A673 (cell line): ENCODE measurements at regions not wholly inside any gene's neighbourhood (a gene's known extent, or its start where the extent isn't known, plus 50 kb on each side); places are given as distances from the start of the nearest gene placed in this dataset.

Source experiments
- BruUV-seq: library from RNA; stranded (reverse); fragments of 400-500 nt; replicated peaks from 2 replicates; lab custom pipeline; 2021; lab: Mats Ljungman, UMichigan
- CTCF ChIA-PET: fragments of 300-600 bp; sonication (Branson Sonifier 250); formaldehyde crosslinking; loops from one replicate; lab custom pipeline; 2022; ENCODE audit warnings: antibody characterized with exemption; lab: Charles Lee
- POLR2A ChIA-PET: fragments of 300-600 bp; sonication (Branson Sonifier 250); formaldehyde crosslinking; loops from one replicate; lab custom pipeline; 2022; ENCODE audit warnings: antibody characterized with exemption; ENCODE audit not compliant: low non-redundant PET; lab: Charles Lee
- DNase-seq: peaks from one replicate; pipeline ENCODE4 v3.0.0-alpha.2; 2015; ENCODE audit warnings: low spot score
- H3K27ac ChIP-seq: fragments of 200-600 bp; sonication (generic); 2 replicates; pipeline ENCODE4 v1.5.1; 2016; ENCODE audit warnings: mixed run types, low read depth, mild to moderate bottlenecking, mixed read lengths, antibody characterized with exemption, low read length; ENCODE audit not compliant: poor library complexity, severe bottlenecking
- H3K27me3 ChIP-seq: fragments of 200-600 bp; sonication (generic); replicated peaks from 2 replicates; pipeline ENCODE4 v1.6.1; 2017; ENCODE audit warnings: mixed run types, low read depth, mild to moderate bottlenecking, mixed read lengths, antibody characterized with exemption, low read length; ENCODE audit not compliant: insufficient read depth, poor library complexity
- H3K36me3 ChIP-seq: fragments of 200-600 bp; sonication (generic); 2 replicates; pipeline ENCODE4 v1.6.1; 2016; ENCODE audit warnings: mixed run types, mild to moderate bottlenecking, mixed read lengths, antibody characterized with exemption, low read length; ENCODE audit not compliant: insufficient read depth, poor library complexity, severe bottlenecking
- H3K4me1 ChIP-seq: fragments of 200-600 bp; sonication (generic); 2 replicates; pipeline ENCODE4 v1.6.1; 2017; ENCODE audit warnings: mixed run types, mild to moderate bottlenecking, mixed read lengths, antibody characterized with exemption, low read length; ENCODE audit not compliant: insufficient read depth, poor library complexity, severe bottlenecking
- H3K4me3 ChIP-seq: fragments of 200-600 bp; sonication (generic); 2 replicates; pipeline ENCODE4 v1.5.1; 2016; ENCODE audit warnings: low read depth, mixed run types, mild to moderate bottlenecking, mixed read lengths, low read length; ENCODE audit not compliant: poor library complexity, severe bottlenecking
- H3K9me3 ChIP-seq: fragments of 200-600 bp; sonication (generic); 2 replicates; pipeline ENCODE4 v1.6.1; 2016; ENCODE audit warnings: mixed run types, low read depth, mild to moderate bottlenecking, mixed read lengths, antibody characterized with exemption, low read length; ENCODE audit not compliant: poor library complexity, severe bottlenecking
- EZH2 ChIP-seq: fragments of 200-600 bp; sonication (generic); IDR thresholded peaks from 2 replicates; pipeline ENCODE4 v1.6.1; 2017; ENCODE audit warnings: borderline replicate concordance, low read depth, mild to moderate bottlenecking, mixed read lengths, antibody characterized with exemption, low read length; ENCODE audit not compliant: poor library complexity, severe bottlenecking
- intact Hi-C: fragments of 100-400 bp; cut with micrococcal nuclease; formaldehyde crosslinking; loops from one replicate; pipeline ENCODE4 v1.10.0; 2022; ENCODE audit not compliant: unreplicated experiment
- TF ChIP-seq, protein P1 (sequence below): fragments of 300-800, 200-600 bp; sonication (generic); conservative IDR thresholded peaks from 2 replicates; pipeline ENCODE4 v1.5.1; 2017; ENCODE audit warnings: low read depth, mild to moderate bottlenecking, antibody characterized with exemption, low read length, moderate library complexity, mixed read lengths

GRCh38 chr1:68653882-68654281 lies 157.0 kb upstream of the DEPDC1 start:
- no peak for TF ChIP-seq EZH2
- TF ChIP-seq, protein P1, sequence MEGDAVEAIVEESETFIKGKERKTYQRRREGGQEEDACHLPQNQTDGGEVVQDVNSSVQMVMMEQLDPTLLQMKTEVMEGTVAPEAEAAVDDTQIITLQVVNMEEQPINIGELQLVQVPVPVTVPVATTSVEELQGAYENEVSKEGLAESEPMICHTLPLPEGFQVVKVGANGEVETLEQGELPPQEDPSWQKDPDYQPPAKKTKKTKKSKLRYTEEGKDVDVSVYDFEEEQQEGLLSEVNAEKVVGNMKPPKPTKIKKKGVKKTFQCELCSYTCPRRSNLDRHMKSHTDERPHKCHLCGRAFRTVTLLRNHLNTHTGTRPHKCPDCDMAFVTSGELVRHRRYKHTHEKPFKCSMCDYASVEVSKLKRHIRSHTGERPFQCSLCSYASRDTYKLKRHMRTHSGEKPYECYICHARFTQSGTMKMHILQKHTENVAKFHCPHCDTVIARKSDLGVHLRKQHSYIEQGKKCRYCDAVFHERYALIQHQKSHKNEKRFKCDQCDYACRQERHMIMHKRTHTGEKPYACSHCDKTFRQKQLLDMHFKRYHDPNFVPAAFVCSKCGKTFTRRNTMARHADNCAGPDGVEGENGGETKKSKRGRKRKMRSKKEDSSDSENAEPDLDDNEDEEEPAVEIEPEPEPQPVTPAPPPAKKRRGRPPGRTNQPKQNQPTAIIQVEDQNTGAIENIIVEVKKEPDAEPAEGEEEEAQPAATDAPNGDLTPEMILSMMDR = no peak
- Histone ChIP-seq H3K4me3 (no peak overlapping the region), H3K36me3 (no peaks in the 10 kb centered on the region), H3K9me3 (no peaks in the 10 kb centered on the region), H3K4me1 (no peaks in the 10 kb centered on the region), H3K27me3 (no peaks in the 10 kb centered on the region), H3K27ac (no peak overlapping the region)
- BruUV-seq = no TSS peak
- intact Hi-C loops = no loop called here
- ChIA-PET POLR2A (no interaction called here), CTCF (no interaction called here)
- DNase-seq = no peak

- Histone ChIP-seq H3K4me3 (no peak overlapping the region), H3K36me3 (no peaks in the 10 kb centered on the region), H3K4me1 (no peaks in the 10 kb centered on the region), H3K27me3 (no peaks in the 10 kb centered on the region), H3K9me3 (no peaks in the 10 kb centered on the region), H3K27ac (no peak overlapping the region)
- DNase-seq = no peak
- TF ChIP-seq, protein P1 = no peak
- TF ChIP-seq EZH2 = no peak
- intact Hi-C loops = no loop called here
- POLR2A ChIA-PET = no interaction called here
- BruUV-seq = no TSS peak
- CTCF ChIA-PET = no interaction called here
These were observed 176.9 kb upstream of the DEPDC1 start for GRCh38 chr1:68673771-68674170.

DNA sequence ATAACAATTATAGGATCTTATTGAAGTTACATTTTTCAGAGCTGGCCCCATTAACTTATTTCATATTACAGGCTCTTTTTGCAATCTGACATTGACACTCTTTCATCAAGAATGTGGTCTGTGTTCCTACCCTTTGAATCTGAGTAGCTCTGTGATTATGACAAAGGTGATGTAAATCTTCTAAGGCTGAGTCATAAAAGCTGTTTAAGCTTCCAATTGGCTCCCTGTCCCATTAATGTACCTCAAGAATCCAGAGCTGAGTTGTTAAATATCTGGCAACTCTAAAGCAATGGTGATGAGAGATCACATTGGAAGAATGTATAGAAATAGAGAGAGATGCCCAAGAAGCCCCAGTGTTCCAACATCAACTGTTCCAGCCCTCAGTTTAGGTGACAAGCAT lies 178.5 kb upstream of the DEPDC1 start:
- CTCF ChIA-PET = no interaction called here
- H3K36me3 ChIP-seq = no peaks in the 10 kb centered on the region
- no peak for DNase-seq
- no TSS peak for BruUV-seq
- no peak overlapping the region for H3K4me3 ChIP-seq
- H3K9me3 ChIP-seq = no peaks in the 10 kb centered on the region
- intact Hi-C loops = no loop called here
- no peak overlapping the region for H3K27ac ChIP-seq
- TF ChIP-seq, protein P1 = no peak
- no peak for TF ChIP-seq EZH2
- POLR2A ChIA-PET = no interaction called here
- no peaks in the 10 kb centered on the region for H3K27me3 ChIP-seq
- H3K4me1 ChIP-seq = no peaks in the 10 kb centered on the region
